H1 (cell line): ENCODE measurements at regions not wholly inside any gene's neighbourhood (a gene's known extent, or its start where the extent isn't known, plus 50 kb on each side); places are given as distances from the start of the nearest gene placed in this dataset.

ENCODE experiments used
- CTCF ChIA-PET: fragments of 300-600 bp; sonication (Branson Sonifier 250); formaldehyde crosslinking; loops from one replicate; lab custom pipeline; 2021; ENCODE audit not compliant: partially characterized antibody; lab: Charles Lee
- POLR2A ChIA-PET: fragments of 300-600 bp; sonication (Branson Sonifier 250); formaldehyde crosslinking; loops from one replicate; lab custom pipeline; 2021; ENCODE audit warnings: inconsistent platforms; ENCODE audit not compliant: partially characterized antibody; lab: Charles Lee
- DNase-seq, 2 experiments: peaks; one replicate each; pipeline versions ENCODE4 v3.0.0 to v3.0.0-alpha.2; 2010 to 2022; ENCODE audit warnings: low spot score in 2 of 2, low read depth in 1 of 2, mixed read lengths in 1 of 2
- FAIRE-seq: peaks from 2 replicates; lab custom pipeline; 2011; peaks lifted over from hg19 to GRCh38; lab: Jason Lieb, UNC
- H2AFZ ChIP-seq: 2 replicates; pipeline ENCODE4 v1.8.1; 2012; ENCODE audit warnings: low read length, inconsistent platforms
- H2AK5ac ChIP-seq: 2 replicates; pipeline ENCODE4 v1.6.1; 2013; ENCODE audit warnings: low read depth, low read length
- H2BK120ac ChIP-seq: replicated peaks from 2 replicates; pipeline ENCODE3; 2013; ENCODE audit warnings: low read depth, low read length, inconsistent platforms
- H2BK12ac ChIP-seq: 2 replicates; pipeline ENCODE4 v1.6.1; 2013; ENCODE audit warnings: low read depth, low read length
- H2BK15ac ChIP-seq: 2 replicates; pipeline ENCODE4 v1.6.1; 2013; ENCODE audit warnings: low read length
- H2BK20ac ChIP-seq: 2 replicates; pipeline ENCODE4 v1.6.1; 2013; ENCODE audit warnings: low read length
- H2BK5ac ChIP-seq: 2 replicates; pipeline ENCODE4 v1.6.1; 2013; ENCODE audit warnings: low read depth, low read length
- H3K14ac ChIP-seq: 2 replicates; pipeline ENCODE4 v1.6.1; 2013; ENCODE audit warnings: inconsistent platforms; ENCODE audit not compliant: insufficient read length
- H3K18ac ChIP-seq: 2 replicates; pipeline ENCODE4 v1.6.1; 2013; ENCODE audit warnings: low read length; ENCODE audit errors: extremely low read depth
- H3K23ac ChIP-seq: 2 replicates; pipeline ENCODE4 v1.6.1; 2013; ENCODE audit warnings: inconsistent platforms; ENCODE audit not compliant: insufficient read length
- H3K23me2 ChIP-seq: 2 replicates; pipeline ENCODE4 v1.6.1; 2013; ENCODE audit warnings: low read depth, low read length
- H3K27ac ChIP-seq: 2 replicates; pipeline ENCODE4 v1.6.1; 2011; ENCODE audit warnings: low read depth, low read length, inconsistent platforms
- H3K27me3 ChIP-seq, 4 experiments: replicated peaks in 1 of 4; 1 replicate in 1 of 4; 2 replicates in 3 of 4; pipeline versions ENCODE4 v1.6.1 to v1.8.1; 2011 to 2013; ENCODE audit warnings: low read length in 3 of 4, mild to moderate bottlenecking in 3 of 4, inconsistent platforms in 2 of 4, mixed read lengths in 2 of 4, moderate library complexity in 1 of 4; ENCODE audit not compliant: control insufficient read depth in 3 of 4, insufficient read depth in 3 of 4; ENCODE audit errors: extremely low read depth in 1 of 4
- H3K36me3 ChIP-seq, 4 experiments: 2 replicates each; pipeline versions ENCODE4 v1.6.1 to v1.8.1; 2011 to 2013; ENCODE audit warnings: mild to moderate bottlenecking in 4 of 4, low read length in 3 of 4, moderate library complexity in 2 of 4, control low read depth in 1 of 4, inconsistent platforms in 1 of 4; ENCODE audit not compliant: insufficient read depth in 4 of 4, control insufficient read depth in 2 of 4
- H3K4ac ChIP-seq: replicated peaks from 2 replicates; pipeline ENCODE3; 2013; ENCODE audit warnings: low read length, low read depth, mixed read lengths, inconsistent platforms; ENCODE audit not compliant: insufficient read length
- H3K4me1 ChIP-seq, 4 experiments: replicated peaks in 1 of 4; 1 replicate in 1 of 4; 2 replicates in 3 of 4; pipeline versions ENCODE4 v1.6.1 to v1.8.1; 2011 to 2013; ENCODE audit warnings: low read length in 3 of 4, inconsistent platforms in 2 of 4, mixed read lengths in 1 of 4; ENCODE audit not compliant: insufficient read depth in 4 of 4, control insufficient read depth in 3 of 4
- H3K4me2 ChIP-seq, 2 experiments: 2 replicates each; pipeline versions ENCODE4 v1.6.1 to v1.8.1; 2011 to 2013; ENCODE audit warnings: low read depth in 2 of 2, low read length in 2 of 2, control low read depth in 1 of 2, inconsistent platforms in 1 of 2, mild to moderate bottlenecking in 1 of 2; ENCODE audit not compliant: insufficient read depth in 1 of 2
- H3K4me3 ChIP-seq, 4 experiments: fragments of 200-600, 300-600 bp in 1 of 4; sonication (generic), shearing (Covaris generic), sonication (Bioruptor Twin) in 1 of 4; 2 replicates each; pipeline versions ENCODE4 v1.5.1 to v1.8.1; 2011 to 2016; ENCODE audit warnings: low read length in 4 of 4, low read depth in 3 of 4, control low read depth in 2 of 4, inconsistent platforms in 2 of 4, mild to moderate bottlenecking in 2 of 4, mixed read lengths in 1 of 4, moderate library complexity in 1 of 4; ENCODE audit not compliant: insufficient read depth in 2 of 4; ENCODE audit errors: extremely low read depth in 1 of 4
- H3K56ac ChIP-seq: replicated peaks from 2 replicates; pipeline ENCODE3; 2013; ENCODE audit warnings: low read depth, mild to moderate bottlenecking, mixed read lengths, low read length, inconsistent platforms; ENCODE audit not compliant: insufficient read length
- H3K79me1 ChIP-seq: 2 replicates; pipeline ENCODE4 v1.6.1; 2013; ENCODE audit warnings: low read depth, low read length, control low read depth
- H3K79me2 ChIP-seq, 2 experiments: 2 replicates each; pipeline versions ENCODE4 v1.6.1 to v1.8.1; 2012 to 2013; ENCODE audit warnings: low read length in 2 of 2, mild to moderate bottlenecking in 2 of 2, inconsistent platforms in 1 of 2; ENCODE audit not compliant: insufficient read depth in 2 of 2, control insufficient read depth in 1 of 2
- H3K9ac ChIP-seq, 4 experiments: replicated peaks in 1 of 4; 1 replicate in 1 of 4; 2 replicates in 3 of 4; pipeline versions ENCODE4 v1.6.1 to v1.8.1; 2011 to 2013; ENCODE audit warnings: low read depth in 3 of 4, low read length in 3 of 4, control low read depth in 2 of 4, mild to moderate bottlenecking in 2 of 4, moderate library complexity in 2 of 4, inconsistent platforms in 1 of 4; ENCODE audit errors: extremely low read depth in 1 of 4
- H3K9me3 ChIP-seq, 2 experiments: 2 replicates each; pipeline versions ENCODE4 v1.6.1 to v1.8.1; 2012 to 2013; ENCODE audit warnings: mild to moderate bottlenecking in 2 of 2, moderate library complexity in 2 of 2, control low read depth in 1 of 2, inconsistent platforms in 1 of 2, low read depth in 1 of 2, low read length in 1 of 2, mixed read lengths in 1 of 2; ENCODE audit not compliant: insufficient read depth in 2 of 2
- H4K20me1 ChIP-seq, 2 experiments: replicated peaks in 1 of 2; 2 replicates each; pipeline versions ENCODE3 to v1.8.1; 2011 to 2013; ENCODE audit warnings: inconsistent platforms in 2 of 2, low read length in 2 of 2, mild to moderate bottlenecking in 1 of 2; ENCODE audit not compliant: insufficient read depth in 2 of 2, control insufficient read depth in 1 of 2
- H4K5ac ChIP-seq: 2 replicates; pipeline ENCODE4 v1.6.1; 2013; ENCODE audit warnings: low read length, low read depth, mixed read lengths, inconsistent platforms; ENCODE audit not compliant: insufficient read length
- H4K8ac ChIP-seq: 2 replicates; pipeline ENCODE4 v1.8.0; 2013; ENCODE audit warnings: mild to moderate bottlenecking, moderate library complexity, low read length, inconsistent platforms; ENCODE audit not compliant: insufficient read depth; ENCODE audit errors: extremely low read depth
- H4K91ac ChIP-seq: replicated peaks from 2 replicates; pipeline ENCODE3; 2013; ENCODE audit warnings: low read length, mixed read lengths, inconsistent platforms; ENCODE audit not compliant: insufficient read length
- KDM4A ChIP-seq: IDR thresholded peaks from one replicate; pipeline ENCODE4 v1.7.1; 2012; ENCODE audit warnings: low read depth, mild to moderate bottlenecking, moderate library complexity, low read length, inconsistent platforms; ENCODE audit not compliant: severe bottlenecking
- RAD21 ChIP-seq, 2 experiments: IDR thresholded peaks in 1 of 2; conservative IDR thresholded peaks in 1 of 2; 2 replicates each; pipeline ENCODE4 v1.6.1; 2011; ENCODE audit warnings: low read depth in 2 of 2, low read length in 2 of 2, improper control_type of control experiment in 1 of 2, inconsistent platforms in 1 of 2, mild to moderate bottlenecking in 1 of 2, moderate library complexity in 1 of 2
- RBBP5 ChIP-seq: IDR thresholded peaks from 2 replicates; pipeline ENCODE4 v1.7.1; 2012; ENCODE audit warnings: low read depth, mild to moderate bottlenecking, inconsistent platforms, low read length, moderate library complexity, borderline replicate concordance
- RFX5 ChIP-seq: IDR thresholded peaks from 2 replicates; pipeline ENCODE4 v1.6.1; 2011; ENCODE audit warnings: low read depth, low read length, improper control_type of control experiment, borderline replicate concordance
- SP2 ChIP-seq: IDR thresholded peaks from 2 replicates; pipeline ENCODE4 v1.6.1; 2012; ENCODE audit warnings: mild to moderate bottlenecking, low read length, inconsistent platforms
- SP4 ChIP-seq: IDR thresholded peaks from 2 replicates; pipeline ENCODE4 v1.6.1; 2012; ENCODE audit warnings: low read length, inconsistent platforms
- TBP ChIP-seq: IDR thresholded peaks from 2 replicates; pipeline ENCODE4 v1.6.1; 2011; ENCODE audit warnings: low read depth, low read length, improper control_type of control experiment
- TEAD4 ChIP-seq: IDR thresholded peaks from 2 replicates; pipeline ENCODE4 v1.6.1; 2012; ENCODE audit warnings: low read depth, low read length, inconsistent platforms, mixed read lengths
- WGBS, 2 experiments: shearing (Covaris generic) in 1 of 2; methylation state at CpG; one replicate each; pipeline versions ENCODE4 v1.1.6 to v1.1.7; 2013 to 2015; ENCODE audit warnings: low lambda C conversion rate in 2 of 2, mixed read lengths in 2 of 2, inconsistent platforms in 1 of 2, low coverage in 1 of 2, missing lambda C conversion rate in 1 of 2; ENCODE audit not compliant: insufficient replicate concordance in 2 of 2, insufficient coverage in 1 of 2, insufficient read length in 1 of 2; ENCODE audit errors: extremely low coverage in 1 of 2, missing lambda C conversion rate in 1 of 2; 5-methylcytosine and 5-hydroxymethylcytosine counted together
- TF ChIP-seq, protein P1 (sequence below): IDR thresholded peaks from 2 replicates; pipeline ENCODE4 v1.6.1; 2012; ENCODE audit warnings: inconsistent platforms
- TF ChIP-seq, protein P2 (sequence below): IDR thresholded peaks from 2 replicates; pipeline ENCODE4 v1.6.1; 2012; ENCODE audit warnings: low read length, inconsistent platforms

- DNase-seq (no peak), FAIRE-seq (no peak)
- Histone ChIP-seq H4K5ac (no peak overlapping the region), H3K23ac (no peak overlapping the region), H3K23me2 (no peaks in the 10 kb centered on the region), H3K27me3 (no peaks in the 10 kb centered on the region), H3K18ac (no peak overlapping the region), H3K79me1 (no peaks in the 10 kb centered on the region), H4K91ac (no peak overlapping the region), H3K9ac (no peak overlapping the region), H3K56ac (no peak overlapping the region), H4K8ac (no peak overlapping the region), H2AK5ac (no peak overlapping the region), H2BK12ac (no peak overlapping the region), H4K20me1 (no peaks in the 10 kb centered on the region), H2BK5ac (no peak overlapping the region), H3K9me3 (no peaks in the 10 kb centered on the region), H2AFZ (no peak overlapping the region), H3K27ac (no peak overlapping the region), H3K14ac (no peak overlapping the region), H2BK20ac (no peak overlapping the region), H3K4me1 (no peaks in the 10 kb centered on the region), H3K4me2 (no peak overlapping the region), H3K4ac (no peak overlapping the region), H2BK120ac (no peak overlapping the region), H3K79me2 (no peaks in the 10 kb centered on the region), H3K4me3 (no peak overlapping the region), H2BK15ac (no peak overlapping the region), H3K36me3 (no peaks in the 10 kb centered on the region)
- 94% methylated on average over 3 of the region's 3 CpGs; no CpG with 5 or more reads in 1 of the 2 experiments for WGBS, 2 experiments
- POLR2A ChIA-PET = no interaction called here
- CTCF ChIA-PET = no interaction called here
- TF ChIP-seq RBBP5 = no peak
- TF ChIP-seq SP2 = no peak
- no peak for TF ChIP-seq SP4
- TF ChIP-seq RFX5 = no peak
- no peak for TF ChIP-seq RAD21 (IDR thresholded peaks at IDR 0.05 in 1 of 2, conservative IDR thresholded peaks at IDR 0.05 in 1 of 2; ENCODE audit: low read depth in 2 of 2, low read length in 2 of 2)
- TF ChIP-seq, protein P1, sequence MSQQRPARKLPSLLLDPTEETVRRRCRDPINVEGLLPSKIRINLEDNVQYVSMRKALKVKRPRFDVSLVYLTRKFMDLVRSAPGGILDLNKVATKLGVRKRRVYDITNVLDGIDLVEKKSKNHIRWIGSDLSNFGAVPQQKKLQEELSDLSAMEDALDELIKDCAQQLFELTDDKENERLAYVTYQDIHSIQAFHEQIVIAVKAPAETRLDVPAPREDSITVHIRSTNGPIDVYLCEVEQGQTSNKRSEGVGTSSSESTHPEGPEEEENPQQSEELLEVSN = no peak
- no peak for TF ChIP-seq KDM4A
- TF ChIP-seq, protein P2, sequence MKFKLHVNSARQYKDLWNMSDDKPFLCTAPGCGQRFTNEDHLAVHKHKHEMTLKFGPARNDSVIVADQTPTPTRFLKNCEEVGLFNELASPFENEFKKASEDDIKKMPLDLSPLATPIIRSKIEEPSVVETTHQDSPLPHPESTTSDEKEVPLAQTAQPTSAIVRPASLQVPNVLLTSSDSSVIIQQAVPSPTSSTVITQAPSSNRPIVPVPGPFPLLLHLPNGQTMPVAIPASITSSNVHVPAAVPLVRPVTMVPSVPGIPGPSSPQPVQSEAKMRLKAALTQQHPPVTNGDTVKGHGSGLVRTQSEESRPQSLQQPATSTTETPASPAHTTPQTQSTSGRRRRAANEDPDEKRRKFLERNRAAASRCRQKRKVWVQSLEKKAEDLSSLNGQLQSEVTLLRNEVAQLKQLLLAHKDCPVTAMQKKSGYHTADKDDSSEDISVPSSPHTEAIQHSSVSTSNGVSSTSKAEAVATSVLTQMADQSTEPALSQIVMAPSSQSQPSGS = no peak
- no peak for TF ChIP-seq TBP
- TF ChIP-seq TEAD4 = no peak
Observed at GRCh38 chr1:190583862-190584261, 106.2 kb upstream of the BRINP3 start.
